ENCODE measurements at regions not wholly inside any gene's neighbourhood (a gene's known extent, or its start where the extent isn't known, plus 50 kb on each side); places are given as distances from the start of the nearest gene placed in this dataset.

- TF ChIP-seq CTCF (IDR thresholded peaks at IDR 0.05; ENCODE audit: low read depth, low read length): no peak
- no peak overlapping the region for H3K4me3 ChIP-seq (ENCODE audit: low read depth, low read length)
- in situ Hi-C loops (cut with HindIII; ENCODE audit: low sequenced_read_pairs): no loop called here
- DNase-seq (ENCODE audit: low read depth, low spot score): no peak
Measured at GRCh38 chrX:10897768-10898167, 213.4 kb upstream of the HCCS start.

- DNase-seq (ENCODE audit: low read depth, low spot score): peak; percentile 63
- no peak overlapping the region for H3K4me3 ChIP-seq (ENCODE audit: low read depth, low read length)
- in situ Hi-C loops (cut with HindIII; ENCODE audit: low sequenced_read_pairs): no loop called here
- TF ChIP-seq CTCF (IDR thresholded peaks at IDR 0.05; ENCODE audit: low read depth, low read length): no peak
Measured at GRCh38 chrX:10900585-10901289, 210.4 kb upstream of the HCCS start.

- no peak for TF ChIP-seq CTCF (IDR thresholded peaks at IDR 0.05; ENCODE audit: low read depth, low read length)
- DNase-seq (ENCODE audit: low read depth, low spot score): no peak
- H3K4me3 ChIP-seq (ENCODE audit: low read depth, low read length): no peak overlapping the region
- in situ Hi-C loops (cut with HindIII; ENCODE audit: low sequenced_read_pairs): no loop called here
Measured at GRCh38 chrX:10901290-10901633, 209.9 kb upstream of the HCCS start.

- in situ Hi-C loops (cut with HindIII; ENCODE audit: low sequenced_read_pairs): no loop called here
- no peak for DNase-seq (ENCODE audit: low read depth, low spot score)
- no peak overlapping the region for H3K4me3 ChIP-seq (ENCODE audit: low read depth, low read length)
- no peak for TF ChIP-seq CTCF (IDR thresholded peaks at IDR 0.05; ENCODE audit: low read depth, low read length)
Measured at GRCh38 chrX:10902001-10902400, 209.1 kb upstream of the HCCS start.

GRCh38 chrX:10903523-10903922 lies 207.6 kb upstream of the HCCS start:
- in situ Hi-C loops (cut with HindIII; ENCODE audit: low sequenced_read_pairs): no loop called here
- no peak overlapping the region for H3K4me3 ChIP-seq (ENCODE audit: low read depth, low read length)
- TF ChIP-seq CTCF (IDR thresholded peaks at IDR 0.05; ENCODE audit: low read depth, low read length): no peak
- DNase-seq (ENCODE audit: low read depth, low spot score): no peak

GRCh38 chrX:10904220-10904619 lies 206.9 kb upstream of the HCCS start:
- no peak for TF ChIP-seq CTCF (IDR thresholded peaks at IDR 0.05; ENCODE audit: low read depth, low read length)
- no peak overlapping the region for H3K4me3 ChIP-seq (ENCODE audit: low read depth, low read length)
- DNase-seq (ENCODE audit: low read depth, low spot score): peak; percentile 33
- in situ Hi-C loops (cut with HindIII; ENCODE audit: low sequenced_read_pairs): no loop called here
